ENCODE measurements at regions not wholly inside any gene's neighbourhood (a gene's known extent, or its start where the extent isn't known, plus 50 kb on each side); places are given as distances from the start of the nearest gene placed in this dataset.

- ChIA-PET POLR2A (no interaction called here), CTCF (no interaction called here)
- no peak for ATAC-seq
- H3K9me3 ChIP-seq (ENCODE audit: control insufficient read depth, insufficient read depth, low read depth, low read length): no peaks in the 10 kb centered on the region
- TF ChIP-seq SIN3A (IDR thresholded peaks at IDR 0.05; ENCODE audit: borderline replicate concordance, insufficient read depth, low read depth, low read length): no peak
- no peak for TF ChIP-seq REST (IDR thresholded peaks at IDR 0.05; ENCODE audit: insufficient read depth in 1 of 2, low read depth in 2 of 2, low read length in 1 of 2)
- no peak for TF ChIP-seq POLR2AphosphoS5 (IDR thresholded peaks at IDR 0.05; ENCODE audit: low read depth, low read length)
- no peak for TF ChIP-seq TCF7L2 (IDR thresholded peaks at IDR 0.05; ENCODE audit: low read depth, low read length)
- TF ChIP-seq CTCF (IDR thresholded peaks at IDR 0.05): no peak
- no peak overlapping the region for H3K4me3 ChIP-seq (ENCODE audit: low read depth in 2 of 2, low read length in 2 of 2)
- no peaks in the 10 kb centered on the region for H3K4me1 ChIP-seq (ENCODE audit: control insufficient read depth, insufficient read depth, low read length)
- in situ Hi-C loops (cut with HindIII; ENCODE audit: low pct_unique_long_range_greater_than_20kb, low sequenced_read_pairs) (no loop called here), intact Hi-C loops (cut with micrococcal nuclease; ENCODE audit: unreplicated experiment) (no loop called here)
- no peak for DNase-seq (ENCODE audit: low read depth, low spot score)
- BruUV-seq (replicated peaks): no TSS peak
- H3K27me3 ChIP-seq (ENCODE audit: control insufficient read depth, insufficient read depth, low read length): no peaks in the 10 kb centered on the region
- H3K36me3 ChIP-seq (ENCODE audit: control insufficient read depth, insufficient read depth, low read length): no peaks in the 10 kb centered on the region
- no peak overlapping the region for H3K27ac ChIP-seq (ENCODE audit: low read length)
Measured at GRCh38 chr2:19609266-19609665, 250.8 kb upstream of the OSR1 start.

GRCh38 chr2:19607931-19608771, 249.7 kb upstream of the OSR1 start:
- TF ChIP-seq SIN3A (IDR thresholded peaks at IDR 0.05; ENCODE audit: borderline replicate concordance, insufficient read depth, low read depth, low read length) (no peak), CTCF (IDR thresholded peaks at IDR 0.05) (no peak)
- ChIA-PET POLR2A (no interaction called here), CTCF (no interaction called here)
- no peak for DNase-seq (ENCODE audit: low read depth, low spot score)
- no peak overlapping the region for H3K4me3 ChIP-seq (ENCODE audit: low read depth in 2 of 2, low read length in 2 of 2)
- no peak; the same call in 1 of the 2 replicates for ATAC-seq
- no peak overlapping the region for H3K27ac ChIP-seq (ENCODE audit: low read length)
- no peaks in the 10 kb centered on the region for H3K4me1 ChIP-seq (ENCODE audit: control insufficient read depth, insufficient read depth, low read length)
- in situ Hi-C loops (cut with HindIII; ENCODE audit: low pct_unique_long_range_greater_than_20kb, low sequenced_read_pairs) (no loop called here), intact Hi-C loops (cut with micrococcal nuclease; ENCODE audit: unreplicated experiment) (no loop called here)
- H3K9me3 ChIP-seq (ENCODE audit: control insufficient read depth, insufficient read depth, low read depth, low read length): no peaks in the 10 kb centered on the region
- H3K27me3 ChIP-seq (ENCODE audit: control insufficient read depth, insufficient read depth, low read length): no peaks in the 10 kb centered on the region
- no peaks in the 10 kb centered on the region for H3K36me3 ChIP-seq (ENCODE audit: control insufficient read depth, insufficient read depth, low read length)
- BruUV-seq (replicated peaks): no TSS peak
